ENCODE measurements at regions not wholly inside any gene's neighbourhood (a gene's known extent, or its start where the extent isn't known, plus 50 kb on each side); places are given as distances from the start of the nearest gene placed in this dataset.
"Not testable (repeated sequence)": the region's sequence is repeated elsewhere in the genome, so short reads cannot be mapped to it uniquely, and the experiment has no call there.

DNA sequence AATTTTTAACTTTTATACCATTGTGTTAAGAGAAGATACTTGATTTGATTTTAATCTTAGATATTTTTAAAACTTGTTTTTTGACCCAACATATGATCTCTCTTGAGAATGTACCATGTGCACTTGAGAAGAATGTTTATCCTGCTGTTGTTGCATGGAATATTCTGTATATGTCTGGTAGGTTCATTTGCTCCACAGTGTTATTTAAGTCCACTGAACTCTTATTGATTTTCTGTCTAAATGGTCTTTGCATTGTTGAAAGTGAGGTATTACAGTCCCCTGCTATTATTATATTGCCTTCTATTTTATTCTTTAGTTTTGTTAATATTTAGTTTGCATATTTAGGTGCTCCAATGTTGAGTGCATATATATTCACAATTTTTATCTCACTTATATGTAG, 397.3 kb upstream of the CCDC179 start:
- no peak for DNase-seq

- no peak for DNase-seq
Measured at GRCh38 chr11:23263466-23263865, 403.2 kb upstream of the CCDC179 start.

DNA sequence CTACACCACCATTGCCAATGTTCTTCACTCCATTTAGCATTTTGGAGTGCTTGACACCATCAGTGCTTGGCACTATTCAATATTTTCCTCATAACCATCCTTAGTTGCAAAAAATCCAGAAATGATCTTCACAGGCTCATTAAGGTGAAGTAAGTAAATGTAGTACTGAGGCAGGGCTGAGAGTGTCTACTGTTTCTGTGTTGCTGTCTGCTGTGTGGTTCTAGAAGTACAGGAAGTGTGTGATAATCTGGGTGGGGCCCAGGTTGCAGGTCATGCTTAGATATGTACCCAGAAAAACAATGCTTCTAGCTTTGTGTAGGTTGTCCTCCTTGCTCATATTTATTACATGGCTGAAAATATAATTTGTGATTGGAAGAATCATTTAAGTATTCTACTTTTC, 411.8 kb upstream of the CCDC179 start:
- no peak for DNase-seq

DNA sequence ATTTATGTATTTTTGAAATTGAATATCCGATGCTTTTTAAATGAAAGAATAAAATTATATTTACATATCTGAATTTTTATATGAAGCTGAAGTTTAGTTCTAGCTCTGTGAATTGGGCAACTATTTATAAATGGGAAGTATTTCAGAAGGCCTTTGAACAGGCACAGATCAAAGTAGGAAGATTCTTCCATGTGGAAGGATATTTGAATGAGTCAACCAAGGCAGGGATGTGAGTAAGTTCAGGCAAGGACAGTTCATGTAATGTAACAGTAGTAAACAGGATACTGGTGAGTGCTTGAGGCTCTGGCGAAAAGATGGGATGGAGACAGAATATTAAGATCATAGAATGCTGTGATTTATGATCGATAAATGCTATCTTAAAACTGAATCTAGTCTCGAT, 417.8 kb upstream of the CCDC179 start:
- DNase-seq = no peak

DNA sequence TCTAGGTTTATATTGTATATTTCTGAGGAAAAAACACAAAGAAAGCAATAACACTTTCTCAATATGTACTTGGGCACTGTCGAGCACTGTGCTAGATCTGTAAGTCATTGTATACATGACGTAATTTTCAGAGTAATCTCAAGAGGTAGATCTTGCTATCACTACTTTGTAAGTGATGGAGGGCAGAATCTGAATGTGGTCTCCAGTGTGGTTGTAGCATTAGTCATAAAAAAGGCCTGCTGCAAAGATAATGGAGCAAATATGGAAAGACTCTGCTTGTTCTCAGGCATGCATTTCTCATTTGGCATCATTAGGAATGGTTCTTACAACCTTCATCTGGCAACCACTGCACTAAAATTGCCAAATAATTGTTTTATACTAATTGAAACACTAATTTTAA, 419.8 kb upstream of the CCDC179 start:
- no peak for DNase-seq

- no peak for DNase-seq
Measured at GRCh38 chr11:23283666-23284065, 423.4 kb upstream of the CCDC179 start.

GRCh38 chr11:23284631-23285030, 424.4 kb upstream of the CCDC179 start:
- DNase-seq = no peak

GRCh38 chr11:23288003-23288783, 427.9 kb upstream of the CCDC179 start:
- no peak for DNase-seq

- DNase-seq = no peak
Measured at GRCh38 chr11:23295241-23295640, 435.0 kb upstream of the CCDC179 start.

GRCh38 chr11:23308041-23308440, 447.8 kb upstream of the CCDC179 start:
- DNase-seq = no peak

GRCh38 chr11:23310276-23310675, 450.0 kb upstream of the CCDC179 start:
- DNase-seq = no peak

DNA sequence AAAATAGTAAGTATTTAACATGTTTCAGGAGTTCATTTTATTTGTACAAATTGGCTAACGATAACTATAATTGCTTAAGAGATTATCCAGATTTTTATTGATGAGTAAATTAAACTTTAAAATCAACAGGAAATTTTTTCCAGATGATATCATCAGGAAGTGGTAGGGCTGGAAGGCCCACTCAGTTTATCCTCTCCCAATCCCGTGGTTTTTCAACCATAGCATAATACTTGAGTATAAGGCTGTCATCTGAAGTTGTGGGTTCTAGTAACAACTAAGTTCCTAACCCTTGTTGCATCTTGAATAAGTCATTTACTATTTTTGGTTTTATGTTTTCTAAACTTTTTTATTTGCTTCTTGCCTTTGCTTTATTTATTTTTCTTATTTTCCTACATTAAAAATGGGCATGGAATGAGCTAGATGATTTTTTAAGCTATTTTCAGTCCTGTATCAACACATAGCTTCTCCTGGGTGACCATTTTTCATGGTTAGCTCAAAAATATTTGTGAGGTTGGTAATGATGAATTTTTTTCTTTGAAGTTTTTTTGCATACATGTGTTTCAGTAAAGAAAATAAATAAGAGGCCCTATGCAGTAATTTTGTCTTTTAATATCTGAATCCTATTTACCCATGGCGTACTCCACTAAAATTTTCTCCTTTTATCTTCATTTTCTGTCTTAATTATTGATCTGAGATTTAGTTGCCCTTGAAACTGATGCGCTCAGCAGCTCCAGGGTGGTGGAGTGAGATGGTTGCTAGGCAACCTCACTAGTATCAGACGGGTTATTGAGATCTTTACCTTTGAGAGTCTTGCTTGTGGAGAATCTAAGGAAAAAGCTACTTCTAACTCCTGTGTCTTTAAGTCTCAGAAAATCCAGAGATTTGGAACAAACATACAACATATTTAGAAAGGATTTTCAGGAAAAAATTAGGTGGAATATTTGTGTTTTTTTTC, 452.0 kb upstream of the CCDC179 start:
- DNase-seq = no peak

- DNase-seq = no peak
Measured at GRCh38 chr11:23313001-23313400, 452.7 kb upstream of the CCDC179 start.

GRCh38 chr11:23314162-23314561, 453.9 kb upstream of the CCDC179 start:
- DNase-seq = no peak

- no peak for DNase-seq
Measured at GRCh38 chr11:23315286-23315685, 455.0 kb upstream of the CCDC179 start.

GRCh38 chr11:23317816-23318215, 457.5 kb upstream of the CCDC179 start:
- no peak for DNase-seq

DNA sequence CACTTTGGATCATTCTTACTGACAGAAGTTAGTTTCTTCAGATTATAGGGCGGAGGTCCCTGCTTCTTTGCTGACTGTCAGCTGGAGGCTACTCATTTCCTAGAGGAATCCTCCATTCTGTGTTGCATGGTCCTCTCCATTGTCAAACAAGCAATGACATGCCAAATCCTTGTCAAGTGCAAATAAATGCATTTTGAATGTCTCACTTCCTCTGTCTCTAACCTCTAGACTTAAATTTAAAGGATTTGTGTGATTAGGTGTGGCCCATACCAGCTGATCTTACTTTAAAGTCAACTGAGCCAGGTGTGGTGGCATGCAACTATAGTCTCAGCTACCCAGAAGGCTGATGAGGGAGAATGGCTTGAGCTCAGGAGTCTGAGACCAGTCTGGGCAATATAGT, 458.4 kb upstream of the CCDC179 start:
- DNase-seq = no peak

GRCh38 chr11:23320131-23320530, 459.9 kb upstream of the CCDC179 start:
- no peak for DNase-seq

- DNase-seq = not testable (repeated sequence)
Measured at GRCh38 chr11:23335586-23335985, 475.3 kb upstream of the CCDC179 start.

GRCh38 chr11:23336961-23337360, 476.7 kb upstream of the CCDC179 start:
- no peak for DNase-seq

DNA sequence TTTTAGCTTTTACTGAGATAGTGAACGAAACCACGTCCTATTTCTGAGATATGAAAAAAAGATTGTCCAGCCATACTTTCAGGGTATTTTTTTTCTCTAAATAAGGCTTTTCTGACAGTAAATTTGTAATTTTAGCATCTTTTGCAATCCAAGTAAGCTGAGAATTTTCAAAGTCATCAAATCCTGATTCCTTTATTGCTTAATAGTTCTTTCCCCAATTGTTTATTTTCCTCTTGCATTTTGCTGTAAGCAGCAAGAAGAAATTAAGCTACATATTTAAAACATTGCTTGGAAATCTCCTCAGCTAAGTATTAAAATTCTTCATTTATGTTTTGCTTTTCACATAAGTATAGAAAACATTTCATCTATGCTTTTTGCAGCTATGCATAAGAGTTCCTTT, 493.3 kb upstream of the CCDC179 start:
- DNase-seq = no peak

- no peak for DNase-seq
Measured at GRCh38 chr11:23359297-23359696, 499.0 kb upstream of the CCDC179 start.

DNA sequence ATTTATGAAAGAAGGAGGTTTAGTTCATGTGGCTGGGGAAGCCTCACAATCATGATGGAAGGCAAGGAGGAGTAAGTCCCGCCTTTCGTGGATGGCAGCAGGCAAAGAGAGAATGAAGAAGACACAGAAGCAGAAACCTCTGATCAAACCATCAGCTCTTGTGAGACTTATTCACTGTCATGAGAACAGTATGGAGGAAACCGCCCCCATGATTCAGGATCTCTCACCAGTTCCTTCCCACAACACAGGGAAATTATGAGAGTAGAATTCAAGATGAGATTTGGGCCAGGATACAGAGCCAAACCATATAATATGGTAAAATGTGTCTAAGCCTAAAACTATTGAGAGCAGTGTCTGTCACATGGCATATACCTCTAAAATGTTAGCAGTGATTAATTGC, 503.8 kb upstream of the CCDC179 start:
- no peak for DNase-seq
